ENCODE measurements at regions not wholly inside any gene's neighbourhood (a gene's known extent, or its start where the extent isn't known, plus 50 kb on each side); places are given as distances from the start of the nearest gene placed in this dataset.

- TF ChIP-seq CTCF (conservative IDR thresholded peaks at IDR 0.05) (no peak), EZH2 (IDR thresholded peaks at IDR 0.05; ENCODE audit: low read depth) (no peak)
These were observed 500.7 kb downstream of the MAFB start for GRCh38 chr20:40188319-40188718.
